OCI-LY3 (cell line): ENCODE measurements at regions not wholly inside any gene's neighbourhood (a gene's known extent, or its start where the extent isn't known, plus 50 kb on each side); places are given as distances from the start of the nearest gene placed in this dataset.
"Not testable (repeated sequence)": the region's sequence is repeated elsewhere in the genome, so short reads cannot be mapped to it uniquely, and the experiment has no call there.

Experiments used
- H2AFZ ChIP-seq: fragments of 200-600, 300-600 bp; shearing (Covaris generic); 2 replicates; pipeline ENCODE4 v1.6.0; 2014; ENCODE audit warnings: antibody characterized with exemption, low read depth, low read length
- H3K27ac ChIP-seq: fragments of 200-600, 300-600 bp; sonication (generic); 2 replicates; pipeline ENCODE4 v1.5.1; 2014; ENCODE audit warnings: mild to moderate bottlenecking, low read length, moderate library complexity, mixed read lengths
- H3K27me3 ChIP-seq: fragments of 200-600, 300-600 bp; sonication (generic); 2 replicates; pipeline ENCODE4 v1.6.1; 2014; ENCODE audit warnings: low read depth, low read length, mixed read lengths
- H3K36me3 ChIP-seq: fragments of 200-600, 300-600 bp; sonication (generic); replicated peaks from 2 replicates; pipeline ENCODE3; 2014; ENCODE audit warnings: low read depth, low read length, mixed read lengths
- H3K4me1 ChIP-seq: fragments of 300-600, 200-600 bp; sonication (generic); 2 replicates; pipeline ENCODE4 v1.6.1; 2014; ENCODE audit warnings: low read length, mixed read lengths
- H3K4me2 ChIP-seq: fragments of 200-600, 300-600 bp; sonication (generic); 2 replicates; pipeline ENCODE4 v1.6.1; 2014; ENCODE audit warnings: low read length, mixed read lengths
- H3K4me3 ChIP-seq: fragments of 300-600, 200-600 bp; sonication (generic); 2 replicates; pipeline ENCODE4 v1.5.1; 2014; ENCODE audit warnings: antibody characterized with exemption, mild to moderate bottlenecking, low read length, moderate library complexity
- H3K79me2 ChIP-seq: fragments of 300-600, 200-600 bp; shearing (Covaris generic); 2 replicates; pipeline ENCODE4 v1.6.1; 2014; ENCODE audit warnings: mild to moderate bottlenecking, low read length, mixed read lengths
- H3K9ac ChIP-seq: fragments of 300-600, 200-600 bp; shearing (Covaris generic); 2 replicates; pipeline ENCODE4 v1.6.0; 2014; ENCODE audit warnings: mild to moderate bottlenecking, low read length, moderate library complexity
- H3K9me3 ChIP-seq: fragments of 200-600, 300-600 bp; shearing (Covaris generic); 2 replicates; pipeline ENCODE4 v1.6.1; 2014; ENCODE audit warnings: low read length, mixed read lengths; ENCODE audit not compliant: insufficient read depth
- H4K20me1 ChIP-seq: fragments of 200-600, 300-600 bp; sonication (generic); 2 replicates; pipeline ENCODE4 v1.6.1; 2016; ENCODE audit warnings: low read length, mixed read lengths; ENCODE audit not compliant: insufficient read depth
- EZH2phosphoT487 ChIP-seq: fragments of 200-600 bp; shearing (Covaris generic); IDR thresholded peaks from 2 replicates; pipeline ENCODE4 v1.6.1; 2018; ENCODE audit warnings: antibody characterized with exemption, mixed run types, low read depth
- TF ChIP-seq, protein P1 (sequence below): fragments of 200-600, 300-600 bp; sonication (generic); IDR thresholded peaks from 2 replicates; pipeline ENCODE4 v1.5.1; 2014; ENCODE audit warnings: antibody characterized with exemption, low read length, low read depth

DNA sequence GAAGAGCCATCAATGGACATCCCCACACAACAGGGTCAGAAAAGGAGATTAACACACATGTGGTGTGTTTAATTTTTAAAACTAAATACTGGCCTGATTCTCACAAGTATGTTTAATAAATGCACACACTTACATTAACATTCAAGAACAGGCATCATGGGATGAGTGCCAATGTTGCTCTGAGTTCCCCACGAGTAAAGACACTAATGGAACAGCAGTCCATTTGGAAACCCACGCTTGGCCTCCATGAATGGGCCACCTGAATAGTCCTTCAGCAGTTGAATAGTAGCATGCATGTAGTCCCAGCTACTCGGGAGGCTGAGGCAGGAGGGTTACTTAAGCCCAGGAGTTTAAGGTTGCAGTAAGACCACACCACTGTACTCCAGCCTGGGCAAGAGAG is 195.2 kb upstream of the IPO5 start:
- no peak overlapping the region for H3K4me3 ChIP-seq
- no peaks in the 10 kb centered on the region for H4K20me1 ChIP-seq
- no peaks in the 10 kb centered on the region for H3K36me3 ChIP-seq
- H3K4me1 ChIP-seq: no peaks in the 10 kb centered on the region; the same call in 1 of the 2 replicates
- H3K9ac ChIP-seq: no peak overlapping the region
- no peaks in the 10 kb centered on the region for H3K9me3 ChIP-seq
- H3K27ac ChIP-seq: no peak overlapping the region
- H3K4me2 ChIP-seq: no peak overlapping the region
- H2AFZ ChIP-seq: no peak overlapping the region
- H3K79me2 ChIP-seq: no peaks in the 10 kb centered on the region
- no peak for TF ChIP-seq EZH2phosphoT487
- TF ChIP-seq, protein P1, sequence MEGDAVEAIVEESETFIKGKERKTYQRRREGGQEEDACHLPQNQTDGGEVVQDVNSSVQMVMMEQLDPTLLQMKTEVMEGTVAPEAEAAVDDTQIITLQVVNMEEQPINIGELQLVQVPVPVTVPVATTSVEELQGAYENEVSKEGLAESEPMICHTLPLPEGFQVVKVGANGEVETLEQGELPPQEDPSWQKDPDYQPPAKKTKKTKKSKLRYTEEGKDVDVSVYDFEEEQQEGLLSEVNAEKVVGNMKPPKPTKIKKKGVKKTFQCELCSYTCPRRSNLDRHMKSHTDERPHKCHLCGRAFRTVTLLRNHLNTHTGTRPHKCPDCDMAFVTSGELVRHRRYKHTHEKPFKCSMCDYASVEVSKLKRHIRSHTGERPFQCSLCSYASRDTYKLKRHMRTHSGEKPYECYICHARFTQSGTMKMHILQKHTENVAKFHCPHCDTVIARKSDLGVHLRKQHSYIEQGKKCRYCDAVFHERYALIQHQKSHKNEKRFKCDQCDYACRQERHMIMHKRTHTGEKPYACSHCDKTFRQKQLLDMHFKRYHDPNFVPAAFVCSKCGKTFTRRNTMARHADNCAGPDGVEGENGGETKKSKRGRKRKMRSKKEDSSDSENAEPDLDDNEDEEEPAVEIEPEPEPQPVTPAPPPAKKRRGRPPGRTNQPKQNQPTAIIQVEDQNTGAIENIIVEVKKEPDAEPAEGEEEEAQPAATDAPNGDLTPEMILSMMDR: no peak
- H3K27me3 ChIP-seq: peaks cover 36% of the 10 kb centered on the region

DNA sequence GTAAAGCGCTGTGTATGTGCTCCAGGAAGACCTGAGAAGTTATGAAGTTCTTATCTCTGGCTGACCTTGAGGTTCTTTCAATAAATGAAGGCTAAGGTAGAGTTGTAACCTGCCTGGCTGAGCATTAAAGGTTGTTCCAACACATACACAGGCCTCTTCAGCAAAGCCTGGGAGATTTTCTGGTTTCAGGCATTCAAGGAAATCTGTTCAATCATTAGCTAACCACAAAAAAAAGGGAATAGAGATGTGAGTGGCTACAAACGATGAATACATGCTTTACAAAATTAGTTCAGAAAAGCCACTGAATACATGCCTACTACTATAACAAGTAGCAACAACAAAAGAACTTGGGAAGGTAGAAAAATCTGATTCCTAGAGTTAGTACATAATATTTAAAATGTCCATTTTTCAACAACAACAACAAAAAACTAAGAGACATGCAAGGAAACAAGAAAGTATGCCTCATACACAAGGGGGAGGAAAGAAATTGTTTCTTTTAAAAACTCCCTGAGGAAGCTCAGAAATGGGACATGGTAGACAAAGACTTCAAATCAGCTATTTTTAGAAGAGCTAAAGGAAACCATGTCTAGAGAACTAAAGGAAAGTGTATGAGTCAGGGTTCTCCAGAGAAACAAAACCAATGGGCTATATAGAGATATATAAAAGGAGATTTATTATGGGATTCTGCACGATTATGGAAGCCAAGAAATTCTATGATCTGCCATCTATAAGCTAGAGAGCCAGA is 191.5 kb upstream of the IPO5 start:
- no peaks in the 10 kb centered on the region for H3K9me3 ChIP-seq
- H3K79me2 ChIP-seq: no peaks in the 10 kb centered on the region
- H3K27ac ChIP-seq: no peak overlapping the region
- TF ChIP-seq, protein P1: no peak
- TF ChIP-seq EZH2phosphoT487: no peak
- no peak overlapping the region for H3K4me2 ChIP-seq
- H3K27me3 ChIP-seq: peaks cover 31% of the 10 kb centered on the region
- no peaks in the 10 kb centered on the region for H3K4me1 ChIP-seq
- no peaks in the 10 kb centered on the region for H4K20me1 ChIP-seq
- H2AFZ ChIP-seq: no peak overlapping the region
- H3K4me3 ChIP-seq: no peak overlapping the region
- H3K36me3 ChIP-seq: no peaks in the 10 kb centered on the region
- no peak overlapping the region for H3K9ac ChIP-seq

DNA sequence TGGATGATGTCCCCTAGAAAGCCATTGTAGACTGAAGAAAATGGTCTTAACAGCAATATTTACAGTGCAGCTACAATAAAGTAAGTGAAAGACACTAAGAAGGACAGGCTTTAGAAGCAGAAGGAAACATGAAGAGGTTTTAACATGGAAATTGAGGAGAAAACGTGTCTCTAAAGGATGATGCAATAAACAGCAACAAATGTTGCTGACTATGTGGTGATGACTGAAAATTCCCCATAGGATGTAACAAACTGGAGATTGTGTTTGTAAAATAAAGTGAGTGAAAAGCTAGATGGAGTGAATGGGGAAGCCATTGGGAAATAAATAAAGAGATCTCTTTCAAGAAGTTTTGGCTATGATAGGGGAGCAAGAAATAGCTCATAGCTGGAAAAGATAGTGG is 186.7 kb upstream of the IPO5 start:
- no peak overlapping the region for H3K4me2 ChIP-seq
- H3K4me3 ChIP-seq: no peak overlapping the region

DNA sequence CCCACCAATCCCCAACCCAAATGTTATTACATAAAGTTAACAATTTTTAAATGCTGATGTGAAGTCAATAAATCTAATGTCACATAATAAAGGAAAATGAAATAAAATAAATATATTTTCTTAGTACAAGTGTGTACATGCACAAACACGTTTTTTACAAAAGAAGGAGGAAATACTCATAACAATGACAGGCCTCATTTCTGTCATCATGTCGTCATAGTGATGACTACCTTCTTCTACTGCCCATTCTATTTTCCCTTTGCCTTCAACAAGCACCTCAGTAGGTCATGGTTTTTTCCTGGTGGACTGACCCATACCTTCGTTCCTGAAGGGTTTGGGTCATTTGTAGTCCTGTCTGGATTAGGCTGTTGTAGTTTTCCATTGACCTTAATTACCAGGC is 185.3 kb upstream of the IPO5 start:
- TF ChIP-seq, protein P1: no peak
- no peak for TF ChIP-seq EZH2phosphoT487
- Histone ChIP-seq H4K20me1 (no peaks in the 10 kb centered on the region), H3K79me2 (no peaks in the 10 kb centered on the region), H3K36me3 (no peaks in the 10 kb centered on the region), H3K9ac (no peak overlapping the region), H3K9me3 (no peaks in the 10 kb centered on the region), H3K27me3 (peaks cover 9% of the 10 kb centered on the region; the same call in 1 of the 2 replicates), H3K4me3 (no peak overlapping the region), H3K27ac (no peak overlapping the region), H2AFZ (no peak overlapping the region), H3K4me2 (no peak overlapping the region), H3K4me1 (no peaks in the 10 kb centered on the region)

More for the DNA sequence above, 186.7 kb upstream of the IPO5 start:
- no peaks in the 10 kb centered on the region for H3K4me1 ChIP-seq
- no peaks in the 10 kb centered on the region for H4K20me1 ChIP-seq
- no peak overlapping the region for H3K27ac ChIP-seq
- no peak overlapping the region for H2AFZ ChIP-seq
- no peaks in the 10 kb centered on the region for H3K9me3 ChIP-seq
- TF ChIP-seq, protein P1: no peak
- no peak for TF ChIP-seq EZH2phosphoT487
- H3K27me3 ChIP-seq: peaks cover 18% of the 10 kb centered on the region
- H3K36me3 ChIP-seq: no peaks in the 10 kb centered on the region
- no peaks in the 10 kb centered on the region for H3K79me2 ChIP-seq
- no peak overlapping the region for H3K9ac ChIP-seq

DNA sequence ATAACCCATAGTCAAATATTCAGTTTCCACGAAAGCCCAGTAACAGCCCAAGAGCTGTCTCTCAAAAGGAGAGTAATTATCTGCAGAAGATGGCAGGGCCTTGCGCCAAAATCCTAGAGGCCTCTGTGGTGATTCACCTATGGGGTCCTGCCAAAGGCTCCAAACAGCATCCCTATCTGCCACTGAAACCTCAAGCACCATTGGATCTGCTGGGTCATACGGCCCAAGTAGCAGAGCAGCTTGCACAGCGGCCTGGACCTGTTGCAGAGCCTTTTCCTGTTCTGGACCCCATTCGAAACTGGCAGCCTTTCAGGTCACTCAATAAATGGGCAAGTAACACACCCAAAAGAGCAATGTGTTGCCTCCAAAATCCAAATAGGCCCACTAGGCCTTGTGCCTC is 183.2 kb upstream of the IPO5 start:
- not testable (repeated sequence) for H4K20me1 ChIP-seq, H3K27me3 ChIP-seq, H3K79me2 ChIP-seq, H3K27ac ChIP-seq, H3K9me3 ChIP-seq, H3K9ac ChIP-seq, H3K36me3 ChIP-seq, H3K4me3 ChIP-seq, H3K4me2 ChIP-seq, H3K4me1 ChIP-seq, H2AFZ ChIP-seq

DNA sequence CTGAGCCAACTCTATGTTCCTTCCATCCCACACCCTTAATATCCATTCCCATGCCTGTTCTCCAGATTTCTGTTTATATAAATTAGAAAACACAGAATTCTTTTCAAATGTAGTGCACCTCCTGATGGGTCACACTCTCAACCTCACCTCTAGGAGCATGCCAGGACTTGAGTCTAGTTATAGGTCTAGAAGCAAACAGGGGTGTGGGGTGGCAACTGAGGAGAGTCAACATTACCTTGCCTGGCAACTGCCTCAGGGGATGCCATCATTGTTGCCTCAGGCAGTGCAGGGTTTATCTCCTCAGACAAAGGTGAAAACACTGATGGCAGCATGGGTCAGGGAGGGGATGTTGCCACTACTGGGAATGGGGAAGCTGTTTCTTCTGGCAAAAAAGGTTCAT is 181.0 kb upstream of the IPO5 start:
- not testable (repeated sequence) for H4K20me1 ChIP-seq, H3K9me3 ChIP-seq, H3K4me3 ChIP-seq, H3K4me1 ChIP-seq, H3K4me2 ChIP-seq, H3K27me3 ChIP-seq, H3K9ac ChIP-seq, H3K36me3 ChIP-seq, H2AFZ ChIP-seq, H3K27ac ChIP-seq, H3K79me2 ChIP-seq
